SK-N-SH treated with all-trans-retinoic acid at 6 μM for 48 hours (cell line): ENCODE measurements at regions not wholly inside any gene's neighbourhood (a gene's known extent, or its start where the extent isn't known, plus 50 kb on each side); places are given as distances from the start of the nearest gene placed in this dataset.

Source experiments
- ATAC-seq: fragments of 200-7000 bp; cut with Tn5 transposase; 3 replicates; pipeline ENCODE4 v1.9.1; 2020; ENCODE audit warnings: mild to moderate bottlenecking, moderate library complexity
- BACH2 ChIP-seq: fragments of 250-450 bp; sonication (Bioruptor Pico); IDR thresholded peaks from 2 replicates; pipeline ENCODE4 v1.9.0; 2021; ENCODE audit warnings: mild to moderate bottlenecking, borderline replicate concordance
- CSDC2 ChIP-seq: fragments of 250-450 bp; sonication (Bioruptor Pico); IDR thresholded peaks from 2 replicates; pipeline ENCODE4 v1.5.0; 2020; ENCODE audit warnings: mild to moderate bottlenecking, moderate library complexity
- ESRRG ChIP-seq: fragments of 250-450 bp; sonication (Bioruptor Pico); IDR thresholded peaks from 2 replicates; pipeline ENCODE4 v1.6.1; 2021; ENCODE audit warnings: mild to moderate bottlenecking
- GLIS3 ChIP-seq: fragments of 250-450 bp; sonication (Bioruptor Pico); IDR thresholded peaks from 2 replicates; pipeline ENCODE4 v1.5.0; 2020; ENCODE audit warnings: mild to moderate bottlenecking, moderate library complexity
- ISL1 ChIP-seq: fragments of 250-450 bp; sonication (Bioruptor Pico); IDR thresholded peaks from 2 replicates; pipeline ENCODE4 v2.1.2; 2022; ENCODE audit warnings: mild to moderate bottlenecking, moderate library complexity
- OSR1 ChIP-seq: fragments of 250-450 bp; sonication (Bioruptor Pico); IDR thresholded peaks from 2 replicates; pipeline ENCODE4 v1.8.0; 2022; ENCODE audit warnings: moderate library complexity, mild to moderate bottlenecking, inconsistent platforms
- RARB ChIP-seq: fragments of 250-450 bp; sonication (Bioruptor Pico); IDR thresholded peaks from 2 replicates; pipeline ENCODE4 v1.8.0; 2021; ENCODE audit warnings: mild to moderate bottlenecking, moderate library complexity
- SNAI2 ChIP-seq: fragments of 250-450 bp; sonication (Bioruptor Pico); IDR thresholded peaks from 2 replicates; pipeline ENCODE4 v1.5.0; 2020; ENCODE audit warnings: mild to moderate bottlenecking, moderate library complexity
- TCF4 ChIP-seq: fragments of 250-450 bp; sonication (Bioruptor Pico); IDR thresholded peaks from 2 replicates; pipeline ENCODE4 v1.8.0; 2021; ENCODE audit warnings: mild to moderate bottlenecking, moderate library complexity, borderline replicate concordance
- TOX ChIP-seq: fragments of 250-450 bp; sonication (Bioruptor Pico); IDR thresholded peaks from 2 replicates; pipeline ENCODE4 v1.8.0; 2021; ENCODE audit warnings: mild to moderate bottlenecking, moderate library complexity, borderline replicate concordance
- ZC3H10 ChIP-seq: fragments of 250-450 bp; sonication (Bioruptor Pico); IDR thresholded peaks from 2 replicates; pipeline ENCODE4 v1.5.1; 2021; ENCODE audit warnings: mild to moderate bottlenecking, moderate library complexity
- ZFP3 ChIP-seq: fragments of 250-450 bp; sonication (Bioruptor Pico); IDR thresholded peaks from 2 replicates; pipeline ENCODE4 v1.5.0; 2020; ENCODE audit warnings: mild to moderate bottlenecking, moderate library complexity
- ZFP30 ChIP-seq: fragments of 450-650 bp; formaldehyde crosslinking; IDR thresholded peaks from 2 replicates; pipeline ENCODE4 v1.5.0; 2022; ENCODE audit warnings: mild to moderate bottlenecking, moderate library complexity
- ZNF565 ChIP-seq: fragments of 450-650 bp; formaldehyde crosslinking; conservative IDR thresholded peaks from 2 replicates; pipeline ENCODE4 v1.5.0; 2020; ENCODE audit warnings: low read depth, mild to moderate bottlenecking, moderate library complexity
- ZNF70 ChIP-seq: fragments of 450-650 bp; formaldehyde crosslinking; IDR thresholded peaks from 2 replicates; pipeline ENCODE4 v1.5.0; 2020; ENCODE audit warnings: mild to moderate bottlenecking, moderate library complexity
- ZNF8 ChIP-seq: fragments of 450-650 bp; formaldehyde crosslinking; IDR thresholded peaks from 2 replicates; pipeline ENCODE4 v1.5.0; 2020; ENCODE audit warnings: mild to moderate bottlenecking, moderate library complexity
- TF ChIP-seq, protein P1 (sequence below): fragments of 250-450 bp; sonication (Bioruptor Pico); IDR thresholded peaks from 2 replicates; pipeline ENCODE4 v1.5.1; 2020; ENCODE audit warnings: low read depth, mild to moderate bottlenecking, moderate library complexity
- TF ChIP-seq, protein P2 (sequence below): fragments of 250-450 bp; sonication (Bioruptor Pico); IDR thresholded peaks from 2 replicates; pipeline ENCODE4 v1.5.0; 2020; ENCODE audit warnings: mild to moderate bottlenecking, moderate library complexity
- TF ChIP-seq, protein P3 (sequence below): fragments of 250-450 bp; sonication (Bioruptor Pico); IDR thresholded peaks from 2 replicates; pipeline ENCODE4 v1.8.0; 2021; ENCODE audit warnings: low read depth, mild to moderate bottlenecking, moderate library complexity, borderline replicate concordance
- TF ChIP-seq, protein P4 (sequence below): fragments of 250-450 bp; sonication (Bioruptor Pico); IDR thresholded peaks from 2 replicates; pipeline ENCODE4 v1.8.0; 2020; ENCODE audit warnings: mild to moderate bottlenecking, moderate library complexity, borderline replicate concordance
- TF ChIP-seq, protein P5 (sequence below): fragments of 250-450 bp; sonication (Bioruptor Pico); IDR thresholded peaks from 2 replicates; pipeline ENCODE4 v1.5.1; 2021; ENCODE audit warnings: mild to moderate bottlenecking, moderate library complexity

DNA sequence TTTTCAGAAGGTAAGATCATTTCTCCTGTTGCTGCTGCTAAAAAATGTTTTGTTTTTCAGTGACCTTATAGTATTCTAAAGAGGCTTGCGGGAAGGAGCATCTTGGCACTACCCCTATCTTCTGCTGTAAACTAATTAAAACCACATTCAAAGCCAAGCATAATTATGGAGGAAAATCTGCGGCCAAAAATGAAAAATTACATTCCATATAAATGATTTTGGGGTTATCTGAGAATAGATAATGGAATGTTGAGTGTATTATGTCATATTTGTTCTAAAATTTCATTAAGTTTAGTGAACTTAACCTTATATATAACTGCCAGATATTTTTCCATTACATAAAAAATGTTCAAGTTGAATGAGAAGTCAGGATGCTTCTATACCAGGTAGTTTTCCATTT is 170.4 kb upstream of the TMC3 start:
- 0 out of 2 replicates have a peak, but pooled peaks have one; percentile 47 for TF ChIP-seq ZFP3
- TF ChIP-seq ISL1: peak; percentile 99
- no peak for TF ChIP-seq ESRRG (CRISPR knock-in tag)
- TF ChIP-seq ZNF8: peak; percentile 34; the same call in 1 of the 2 replicates
- TF ChIP-seq, protein P1, sequence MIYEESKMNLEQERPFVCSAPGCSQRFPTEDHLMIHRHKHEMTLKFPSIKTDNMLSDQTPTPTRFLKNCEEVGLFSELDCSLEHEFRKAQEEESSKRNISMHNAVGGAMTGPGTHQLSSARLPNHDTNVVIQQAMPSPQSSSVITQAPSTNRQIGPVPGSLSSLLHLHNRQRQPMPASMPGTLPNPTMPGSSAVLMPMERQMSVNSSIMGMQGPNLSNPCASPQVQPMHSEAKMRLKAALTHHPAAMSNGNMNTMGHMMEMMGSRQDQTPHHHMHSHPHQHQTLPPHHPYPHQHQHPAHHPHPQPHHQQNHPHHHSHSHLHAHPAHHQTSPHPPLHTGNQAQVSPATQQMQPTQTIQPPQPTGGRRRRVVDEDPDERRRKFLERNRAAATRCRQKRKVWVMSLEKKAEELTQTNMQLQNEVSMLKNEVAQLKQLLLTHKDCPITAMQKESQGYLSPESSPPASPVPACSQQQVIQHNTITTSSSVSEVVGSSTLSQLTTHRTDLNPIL (CRISPR knock-in tag): peak; percentile 95
- TF ChIP-seq SNAI2 (CRISPR knock-in tag): 0 out of 2 replicates have a peak, but pooled peaks have one; percentile 33
- 0 out of 2 replicates have a peak, but pooled peaks have one; percentile 41 for TF ChIP-seq GLIS3 (CRISPR knock-in tag)
- TF ChIP-seq, protein P2, sequence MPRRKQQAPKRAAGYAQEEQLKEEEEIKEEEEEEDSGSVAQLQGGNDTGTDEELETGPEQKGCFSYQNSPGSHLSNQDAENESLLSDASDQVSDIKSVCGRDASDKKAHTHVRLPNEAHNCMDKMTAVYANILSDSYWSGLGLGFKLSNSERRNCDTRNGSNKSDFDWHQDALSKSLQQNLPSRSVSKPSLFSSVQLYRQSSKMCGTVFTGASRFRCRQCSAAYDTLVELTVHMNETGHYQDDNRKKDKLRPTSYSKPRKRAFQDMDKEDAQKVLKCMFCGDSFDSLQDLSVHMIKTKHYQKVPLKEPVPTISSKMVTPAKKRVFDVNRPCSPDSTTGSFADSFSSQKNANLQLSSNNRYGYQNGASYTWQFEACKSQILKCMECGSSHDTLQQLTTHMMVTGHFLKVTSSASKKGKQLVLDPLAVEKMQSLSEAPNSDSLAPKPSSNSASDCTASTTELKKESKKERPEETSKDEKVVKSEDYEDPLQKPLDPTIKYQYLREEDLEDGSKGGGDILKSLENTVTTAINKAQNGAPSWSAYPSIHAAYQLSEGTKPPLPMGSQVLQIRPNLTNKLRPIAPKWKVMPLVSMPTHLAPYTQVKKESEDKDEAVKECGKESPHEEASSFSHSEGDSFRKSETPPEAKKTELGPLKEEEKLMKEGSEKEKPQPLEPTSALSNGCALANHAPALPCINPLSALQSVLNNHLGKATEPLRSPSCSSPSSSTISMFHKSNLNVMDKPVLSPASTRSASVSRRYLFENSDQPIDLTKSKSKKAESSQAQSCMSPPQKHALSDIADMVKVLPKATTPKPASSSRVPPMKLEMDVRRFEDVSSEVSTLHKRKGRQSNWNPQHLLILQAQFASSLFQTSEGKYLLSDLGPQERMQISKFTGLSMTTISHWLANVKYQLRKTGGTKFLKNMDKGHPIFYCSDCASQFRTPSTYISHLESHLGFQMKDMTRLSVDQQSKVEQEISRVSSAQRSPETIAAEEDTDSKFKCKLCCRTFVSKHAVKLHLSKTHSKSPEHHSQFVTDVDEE (CRISPR knock-in tag): peak; percentile 75; the same call in 1 of the 2 replicates
- no peak for TF ChIP-seq ZNF70
- no peak for TF ChIP-seq ZC3H10 (CRISPR knock-in tag)
- TF ChIP-seq RARB (CRISPR knock-in tag): no peak
- TF ChIP-seq TCF4: peak; percentile 68
- TF ChIP-seq, protein P3, sequence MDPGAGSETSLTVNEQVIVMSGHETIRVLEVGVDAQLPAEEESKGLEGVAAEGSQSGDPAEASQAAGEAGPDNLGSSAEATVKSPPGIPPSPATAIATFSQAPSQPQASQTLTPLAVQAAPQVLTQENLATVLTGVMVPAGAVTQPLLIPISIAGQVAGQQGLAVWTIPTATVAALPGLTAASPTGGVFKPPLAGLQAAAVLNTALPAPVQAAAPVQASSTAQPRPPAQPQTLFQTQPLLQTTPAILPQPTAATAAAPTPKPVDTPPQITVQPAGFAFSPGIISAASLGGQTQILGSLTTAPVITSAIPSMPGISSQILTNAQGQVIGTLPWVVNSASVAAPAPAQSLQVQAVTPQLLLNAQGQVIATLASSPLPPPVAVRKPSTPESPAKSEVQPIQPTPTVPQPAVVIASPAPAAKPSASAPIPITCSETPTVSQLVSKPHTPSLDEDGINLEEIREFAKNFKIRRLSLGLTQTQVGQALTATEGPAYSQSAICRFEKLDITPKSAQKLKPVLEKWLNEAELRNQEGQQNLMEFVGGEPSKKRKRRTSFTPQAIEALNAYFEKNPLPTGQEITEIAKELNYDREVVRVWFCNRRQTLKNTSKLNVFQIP (CRISPR knock-in tag): peak; percentile 12; the same call in 1 of the 2 replicates
- TF ChIP-seq ZFP30: no peak
- TF ChIP-seq TOX (CRISPR knock-in tag): no peak
- TF ChIP-seq ZNF565 (CRISPR knock-in tag): 0 out of 2 replicates have a peak, but pooled peaks have one; percentile 10
- TF ChIP-seq, protein P4, sequence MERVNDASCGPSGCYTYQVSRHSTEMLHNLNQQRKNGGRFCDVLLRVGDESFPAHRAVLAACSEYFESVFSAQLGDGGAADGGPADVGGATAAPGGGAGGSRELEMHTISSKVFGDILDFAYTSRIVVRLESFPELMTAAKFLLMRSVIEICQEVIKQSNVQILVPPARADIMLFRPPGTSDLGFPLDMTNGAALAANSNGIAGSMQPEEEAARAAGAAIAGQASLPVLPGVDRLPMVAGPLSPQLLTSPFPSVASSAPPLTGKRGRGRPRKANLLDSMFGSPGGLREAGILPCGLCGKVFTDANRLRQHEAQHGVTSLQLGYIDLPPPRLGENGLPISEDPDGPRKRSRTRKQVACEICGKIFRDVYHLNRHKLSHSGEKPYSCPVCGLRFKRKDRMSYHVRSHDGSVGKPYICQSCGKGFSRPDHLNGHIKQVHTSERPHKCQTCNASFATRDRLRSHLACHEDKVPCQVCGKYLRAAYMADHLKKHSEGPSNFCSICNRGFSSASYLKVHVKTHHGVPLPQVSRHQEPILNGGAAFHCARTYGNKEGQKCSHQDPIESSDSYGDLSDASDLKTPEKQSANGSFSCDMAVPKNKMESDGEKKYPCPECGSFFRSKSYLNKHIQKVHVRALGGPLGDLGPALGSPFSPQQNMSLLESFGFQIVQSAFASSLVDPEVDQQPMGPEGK: peak; percentile 70; the same call in 1 of the 2 replicates
- TF ChIP-seq CSDC2 (CRISPR knock-in tag): no peak
- TF ChIP-seq, protein P5, sequence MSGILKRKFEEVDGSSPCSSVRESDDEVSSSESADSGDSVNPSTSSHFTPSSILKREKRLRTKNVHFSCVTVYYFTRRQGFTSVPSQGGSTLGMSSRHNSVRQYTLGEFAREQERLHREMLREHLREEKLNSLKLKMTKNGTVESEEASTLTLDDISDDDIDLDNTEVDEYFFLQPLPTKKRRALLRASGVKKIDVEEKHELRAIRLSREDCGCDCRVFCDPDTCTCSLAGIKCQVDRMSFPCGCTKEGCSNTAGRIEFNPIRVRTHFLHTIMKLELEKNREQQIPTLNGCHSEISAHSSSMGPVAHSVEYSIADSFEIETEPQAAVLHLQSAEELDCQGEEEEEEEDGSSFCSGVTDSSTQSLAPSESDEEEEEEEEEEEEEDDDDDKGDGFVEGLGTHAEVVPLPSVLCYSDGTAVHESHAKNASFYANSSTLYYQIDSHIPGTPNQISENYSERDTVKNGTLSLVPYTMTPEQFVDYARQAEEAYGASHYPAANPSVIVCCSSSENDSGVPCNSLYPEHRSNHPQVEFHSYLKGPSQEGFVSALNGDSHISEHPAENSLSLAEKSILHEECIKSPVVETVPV (CRISPR knock-in tag): no peak
- ATAC-seq: peak; percentile 68

DNA sequence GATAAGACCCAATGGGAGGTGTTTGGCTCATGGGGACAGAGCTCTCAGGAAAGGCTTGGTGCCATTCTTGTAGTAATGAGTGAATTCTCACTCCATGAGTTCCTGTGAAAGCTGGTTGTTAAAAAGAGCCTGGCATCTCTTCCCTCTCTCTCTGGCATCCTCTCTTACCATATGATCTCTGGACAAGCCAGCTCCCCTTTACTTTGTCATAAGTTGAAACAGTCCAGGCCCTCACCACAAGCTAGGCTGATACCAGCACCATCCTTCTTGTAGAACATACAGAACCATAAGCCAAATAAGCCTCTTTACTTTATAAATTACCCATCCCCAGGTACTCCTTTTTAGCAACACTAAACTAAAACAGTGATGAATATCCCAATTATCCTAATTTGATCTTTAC is 166.9 kb upstream of the TMC3 start:
- TF ChIP-seq ESRRG (CRISPR knock-in tag) (no peak), ZNF8 (no peak), ISL1 (no peak), ZNF70 (no peak), RARB (CRISPR knock-in tag) (no peak), TOX (CRISPR knock-in tag) (no peak), ZFP3 (no peak), ZC3H10 (CRISPR knock-in tag) (no peak), BACH2 (CRISPR knock-in tag) (no peak), OSR1 (CRISPR knock-in tag) (no peak), ZFP30 (no peak), SNAI2 (CRISPR knock-in tag) (no peak)
- TF ChIP-seq, protein P1 (CRISPR knock-in tag): no peak
- TF ChIP-seq, protein P2 (CRISPR knock-in tag): no peak
- ATAC-seq: no peak
